Ammon's horn (tissue), 1 donor: ENCODE measurements at regions not wholly inside any gene's neighbourhood (a gene's known extent, or its start where the extent isn't known, plus 50 kb on each side); places are given as distances from the start of the nearest gene placed in this dataset.
"Not testable (repeated sequence)": the region's sequence is repeated elsewhere in the genome, so short reads cannot be mapped to it uniquely, and the experiment has no call there.

ENCODE experiments used
- DNase-seq: peaks from one replicate; pipeline ENCODE4 v3.0.0-alpha.2; 2016; ENCODE audit warnings: low spot score

DNA sequence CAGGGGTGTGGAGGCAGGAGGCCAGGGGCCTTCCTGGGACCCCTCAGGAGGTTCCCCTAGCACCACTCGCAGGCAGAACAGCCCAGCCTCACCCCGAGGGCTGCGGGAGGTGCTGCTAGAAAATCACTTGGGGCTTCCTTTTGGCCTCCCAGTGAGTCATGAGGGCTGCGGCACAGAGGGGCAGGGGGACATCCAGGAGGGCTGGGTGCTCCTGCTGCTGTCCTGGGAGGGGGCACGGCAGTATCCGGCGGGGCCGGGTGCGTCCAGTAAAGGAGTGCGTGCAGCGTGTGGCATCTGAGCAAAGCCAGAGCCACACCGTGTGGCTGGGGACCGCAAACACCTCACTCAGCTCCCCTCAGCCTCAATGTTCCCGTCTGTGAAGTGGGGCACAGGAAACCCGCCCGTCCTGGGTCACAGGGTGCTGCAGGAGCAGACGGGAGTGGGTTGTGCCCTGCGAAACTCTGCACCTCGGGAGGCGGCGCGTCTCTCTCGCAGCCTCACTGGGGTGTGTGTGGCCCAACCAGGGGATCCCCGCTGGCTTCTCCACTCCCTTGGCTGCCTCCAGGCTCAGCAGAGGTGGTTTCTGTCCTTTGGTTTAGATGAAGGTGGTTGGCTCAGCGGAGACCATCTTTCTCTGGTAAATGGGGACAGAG, 117.3 kb upstream of the ZNF469 start:
- DNase-seq, result not testable (repeated sequence)

GRCh38 chr16:88266036-88266435, 116.7 kb upstream of the ZNF469 start:
- not testable (repeated sequence) for DNase-seq

DNA sequence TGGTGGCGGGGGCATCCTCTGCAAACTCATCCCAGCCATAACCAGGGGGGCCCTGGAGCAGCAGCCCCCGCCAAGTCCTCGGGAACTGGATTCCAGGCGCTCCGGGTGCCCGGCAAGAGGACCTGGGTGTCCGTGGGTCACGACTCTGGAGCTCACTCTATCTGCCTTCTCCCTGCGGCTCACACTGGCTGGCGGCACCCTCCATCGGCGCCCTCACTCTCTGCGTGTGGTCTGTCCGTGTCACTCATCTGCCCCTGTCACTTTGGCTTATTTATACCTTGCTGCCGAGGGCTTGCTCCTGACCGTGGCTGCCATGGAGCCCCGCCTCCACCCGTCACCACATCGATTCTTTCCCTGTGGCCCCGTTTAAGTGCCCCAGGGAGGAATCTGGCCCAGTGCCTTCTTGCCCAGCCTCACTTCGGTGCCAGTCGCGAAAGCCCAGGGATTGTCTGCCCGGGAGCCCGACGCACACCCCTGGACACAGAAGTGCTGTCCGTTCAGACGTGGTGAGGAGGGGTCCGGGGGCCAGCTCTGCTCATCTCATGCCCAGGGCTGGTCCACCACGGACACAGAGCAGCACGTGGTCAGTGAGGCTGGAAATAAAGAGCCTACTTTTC, 115.7 kb upstream of the ZNF469 start:
- not testable (repeated sequence) for DNase-seq

DNA sequence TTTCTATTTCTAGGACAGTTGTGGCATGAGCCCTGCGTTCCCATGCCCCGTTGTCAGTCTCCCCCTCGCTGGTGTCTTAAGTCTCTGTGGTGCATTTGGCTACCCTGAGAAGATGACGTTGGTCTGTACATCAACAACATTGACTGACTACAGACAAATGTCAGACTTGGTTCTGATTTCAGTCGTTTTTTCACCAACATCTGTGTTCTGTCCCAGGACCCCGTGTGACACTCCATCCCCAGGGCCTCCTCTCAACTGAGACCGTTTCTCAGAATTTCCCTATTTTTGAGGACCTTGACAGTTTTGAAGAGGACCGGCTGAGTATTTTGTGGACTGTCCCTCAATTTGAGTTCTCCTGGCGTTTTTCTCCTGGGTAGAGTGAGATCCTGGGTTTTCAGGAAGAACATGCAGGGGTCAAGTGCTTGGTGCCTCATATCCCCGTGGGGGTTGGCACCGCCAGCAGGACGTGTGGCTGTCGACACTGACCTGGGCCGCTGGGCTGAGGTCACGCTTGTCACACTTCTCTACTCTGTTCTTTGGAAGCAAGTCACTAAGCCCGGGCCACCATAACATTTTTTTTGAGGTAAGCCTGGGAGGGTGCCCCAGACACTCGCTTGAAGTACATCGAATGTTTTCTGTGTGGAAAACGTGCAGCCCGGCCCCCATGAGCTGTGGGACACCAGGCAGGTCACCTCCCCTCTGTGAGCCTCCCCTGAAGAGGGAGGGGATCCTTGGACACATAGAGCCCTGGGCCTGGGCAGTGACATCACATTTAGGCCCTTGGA, 114.4 kb upstream of the ZNF469 start:
- not testable (repeated sequence) for DNase-seq

GRCh38 chr16:88270171-88270790, 112.5 kb upstream of the ZNF469 start:
- DNase-seq, result not testable (repeated sequence)

GRCh38 chr16:88271296-88271695, 111.5 kb upstream of the ZNF469 start:
- DNase-seq, result not testable (repeated sequence)

DNA sequence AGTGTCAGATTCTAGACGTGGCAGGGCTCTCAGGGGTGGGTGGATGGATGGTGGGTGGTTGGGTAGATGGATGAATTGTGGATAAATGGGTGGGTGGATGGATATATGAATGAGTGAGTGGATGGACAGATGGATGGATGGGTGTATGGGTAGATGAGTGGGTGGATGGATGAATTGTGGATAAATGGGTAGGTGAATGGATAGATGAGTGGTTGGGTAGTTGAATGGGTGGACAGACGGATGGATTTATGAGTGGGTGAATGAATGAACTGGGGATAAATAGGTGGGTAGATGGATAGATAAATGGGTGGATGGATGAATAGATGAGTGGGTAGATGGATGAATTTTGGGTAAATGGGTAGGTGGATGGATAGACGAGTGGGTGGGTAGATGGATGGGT, 111.0 kb upstream of the ZNF469 start:
- DNase-seq, result not testable (repeated sequence)

- DNase-seq, result not testable (repeated sequence)
These were observed 110.3 kb upstream of the ZNF469 start for GRCh38 chr16:88272437-88272836.

DNA sequence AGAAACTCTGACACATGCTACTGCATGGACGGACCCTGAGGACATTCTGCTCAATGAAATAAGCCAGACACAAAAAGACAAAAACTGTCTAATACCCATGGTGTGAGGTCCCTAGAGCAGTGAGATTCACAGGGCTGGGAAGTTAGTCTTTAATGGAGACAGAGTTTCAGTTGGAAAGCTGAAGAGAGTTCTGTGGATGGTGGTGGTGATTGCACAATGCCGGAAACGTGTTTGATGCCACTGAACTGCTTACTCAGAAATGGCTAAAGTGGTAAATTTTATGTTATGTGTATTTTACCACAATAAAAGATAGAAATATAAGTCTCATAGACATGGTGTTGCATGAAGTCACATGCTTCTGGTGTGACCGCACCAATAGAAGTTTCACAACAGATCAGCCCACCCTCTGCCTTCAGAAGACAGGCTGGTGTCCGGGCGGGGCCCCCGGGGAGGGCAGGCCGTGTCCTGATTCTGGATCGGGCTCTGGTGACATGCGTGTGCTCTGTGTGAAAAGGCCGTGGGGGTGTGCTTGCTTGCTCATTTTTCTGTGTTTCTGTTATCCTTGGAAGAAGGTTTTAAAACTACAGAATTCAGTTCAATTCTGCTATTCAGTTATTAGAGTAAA, 108.5 kb upstream of the ZNF469 start:
- not testable (repeated sequence) for DNase-seq

DNA sequence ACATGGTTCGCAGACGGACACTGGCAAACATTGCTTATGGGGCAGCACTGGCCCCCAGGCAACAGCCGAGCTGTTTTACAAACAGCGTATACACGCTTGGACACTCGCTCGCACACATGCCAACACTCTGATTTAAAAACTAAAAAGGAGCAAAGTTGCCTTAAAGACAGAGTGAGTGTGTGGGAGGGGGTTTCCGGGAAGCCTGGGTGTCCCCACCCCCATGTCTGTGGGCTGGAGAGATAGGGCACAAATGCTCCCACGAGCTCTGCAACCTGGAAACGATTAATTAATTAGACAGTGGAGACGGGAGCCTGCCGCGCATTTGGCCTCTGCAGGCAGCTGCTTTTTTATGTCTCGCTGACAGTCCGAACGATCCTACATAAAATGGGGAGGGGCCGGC, 107.9 kb upstream of the ZNF469 start:
- no peak for DNase-seq

DNA sequence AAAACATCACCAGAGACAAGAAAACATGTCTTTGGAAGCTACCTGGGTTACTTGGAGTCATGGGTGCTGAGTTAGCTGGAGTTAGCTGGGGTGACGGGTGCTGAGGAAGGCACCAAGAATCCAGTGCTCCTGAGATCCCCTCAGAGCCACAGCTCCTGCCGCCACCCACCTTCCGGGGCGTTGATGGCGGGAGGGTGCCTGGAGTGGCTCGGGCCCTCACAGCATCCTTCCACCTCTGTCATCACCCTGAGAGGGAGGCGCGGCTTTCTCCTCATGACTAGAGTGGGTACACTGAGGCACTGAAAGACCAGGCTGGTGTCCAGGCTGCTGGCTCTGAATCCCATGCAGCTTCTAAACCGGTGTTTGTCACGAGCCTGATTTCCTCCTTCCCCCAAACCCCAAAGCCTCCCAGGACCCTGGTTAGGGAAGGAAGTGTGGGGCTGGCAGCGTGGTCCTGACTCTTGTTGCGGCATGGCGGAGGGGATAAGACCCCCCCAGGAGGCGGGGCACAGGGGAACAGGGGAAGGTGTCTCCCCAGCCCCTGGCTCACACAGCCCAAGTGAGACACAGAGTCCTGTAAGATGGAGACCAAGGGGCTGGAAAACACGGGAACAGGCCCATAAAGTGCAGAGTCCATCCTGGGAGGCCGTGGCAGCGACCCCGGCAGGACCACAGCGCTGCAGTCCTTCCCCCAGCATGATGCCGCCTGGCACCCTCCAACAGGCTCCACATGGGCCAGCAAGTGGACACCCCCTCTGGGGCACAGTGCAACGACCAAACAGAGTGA, 107.2 kb upstream of the ZNF469 start:
- not testable (repeated sequence) for DNase-seq

- not testable (repeated sequence) for DNase-seq
These were observed 106.6 kb upstream of the ZNF469 start for GRCh38 chr16:88276123-88276588.

GRCh38 chr16:88276591-88276990, 106.2 kb upstream of the ZNF469 start:
- DNase-seq, result no peak

DNA sequence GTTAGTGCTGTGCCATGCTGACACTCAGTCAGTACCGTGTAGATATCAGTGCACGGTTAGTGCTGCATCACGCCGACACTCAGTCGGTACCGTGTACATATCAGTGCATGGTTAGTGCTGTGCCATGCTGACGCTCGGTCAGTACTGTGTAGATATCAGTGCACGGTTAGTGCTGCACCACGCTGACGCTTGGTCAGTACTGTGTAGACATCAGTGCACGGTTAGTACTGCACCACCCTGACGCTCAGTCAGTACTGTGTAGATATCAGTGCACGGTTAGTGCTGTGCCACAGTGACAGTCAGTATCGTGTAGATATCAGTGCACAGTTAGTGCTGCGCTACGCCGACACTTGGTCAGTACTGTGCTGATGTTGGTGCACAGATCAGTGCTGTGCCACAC, 102.8 kb upstream of the ZNF469 start:
- DNase-seq, result no peak

DNA sequence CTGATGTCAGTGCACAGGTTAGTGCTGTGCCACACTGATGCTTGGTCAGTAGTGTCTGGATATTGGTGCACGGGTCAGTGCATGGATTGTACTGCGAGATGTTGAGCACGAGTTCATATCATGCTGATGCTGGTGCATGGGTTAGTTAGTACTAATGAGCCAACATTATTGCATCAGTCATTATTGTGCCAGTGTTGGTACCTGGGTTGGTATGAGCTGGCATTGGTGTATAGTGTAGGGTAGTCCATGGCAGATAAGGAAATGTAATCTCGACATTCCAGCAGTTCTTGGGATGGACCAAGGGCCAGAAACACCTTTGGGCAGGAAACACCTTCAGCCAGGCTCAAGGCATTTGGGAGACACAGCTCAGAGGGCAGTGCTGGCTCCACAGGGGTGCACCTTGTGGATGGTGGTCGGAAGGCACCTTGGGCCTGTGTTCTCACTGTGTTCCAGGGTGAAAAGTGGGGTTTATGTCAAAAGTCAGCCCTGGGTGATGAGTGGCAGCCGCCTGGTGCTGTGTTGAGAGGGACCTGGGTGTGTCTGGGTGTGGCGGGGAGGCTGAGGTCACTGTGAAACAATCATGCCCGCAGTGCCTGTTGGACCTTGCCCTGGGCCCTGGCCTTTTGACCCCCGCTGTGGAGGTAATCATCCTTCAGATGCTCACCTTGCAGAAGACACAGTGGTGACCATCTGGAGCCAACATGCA, 100.7 kb upstream of the ZNF469 start:
- DNase-seq, result no peak

DNA sequence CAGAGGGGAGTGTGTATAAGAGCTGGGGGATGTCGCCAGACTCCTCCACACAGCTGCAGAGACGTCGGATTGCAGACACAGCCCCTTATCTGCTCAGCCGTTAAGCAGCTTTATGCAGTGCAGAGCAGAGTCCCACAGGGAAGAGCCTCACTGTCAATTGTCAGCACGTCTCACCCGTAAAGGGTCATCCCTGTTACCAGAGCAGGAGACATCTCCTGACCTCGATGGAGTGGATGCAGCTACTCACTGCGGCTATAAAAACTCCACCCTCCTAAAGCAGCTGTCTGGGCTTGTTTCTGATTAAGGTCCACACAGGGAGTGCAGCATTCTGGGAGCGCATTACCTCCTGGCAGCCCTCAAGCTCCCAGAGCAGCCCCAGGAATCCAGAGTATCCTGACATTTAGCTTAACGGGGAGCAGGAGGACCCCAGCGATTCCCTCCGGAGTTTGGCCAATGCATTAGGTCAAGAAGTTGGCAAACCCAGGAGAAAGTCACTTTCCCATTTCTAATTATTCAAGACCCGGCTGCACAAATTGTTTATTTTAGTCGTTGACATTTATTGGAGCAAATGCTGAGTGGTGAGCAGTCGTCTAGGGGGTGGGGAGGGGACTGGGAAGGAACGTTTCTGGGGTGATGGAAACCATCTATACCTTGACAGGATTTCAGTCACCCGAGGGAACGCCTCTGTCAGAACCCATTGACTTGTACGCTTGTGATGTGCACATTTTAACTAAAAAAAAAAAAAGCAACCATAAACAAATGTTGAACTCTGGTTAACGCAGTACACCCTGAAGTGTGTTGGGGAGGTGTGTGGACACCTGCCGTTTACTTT, 100.0 kb upstream of the ZNF469 start:
- DNase-seq, result no peak

- no peak for DNase-seq
These were observed 99.2 kb upstream of the ZNF469 start for GRCh38 chr16:88283596-88283995.

- DNase-seq, result no peak
These were observed 98.7 kb upstream of the ZNF469 start for GRCh38 chr16:88284101-88284500.

GRCh38 chr16:88284626-88285513, 97.9 kb upstream of the ZNF469 start:
- DNase-seq, result no peak
